MM.1S (cell line): ENCODE measurements at regions not wholly inside any gene's neighbourhood (a gene's known extent, or its start where the extent isn't known, plus 50 kb on each side); places are given as distances from the start of the nearest gene placed in this dataset.

Experiments
- DNase-seq: peaks from one replicate; pipeline ENCODE4 v3.0.0-alpha.2; 2015
- H2AFZ ChIP-seq: fragments of 300-600 bp; sonication (generic); 2 replicates; pipeline ENCODE4 v1.6.0; 2016; ENCODE audit warnings: antibody characterized with exemption, low read length
- H3F3A ChIP-seq: fragments of 300-600 bp; sonication (generic); 2 replicates; pipeline ENCODE4 v1.6.1; 2016; ENCODE audit warnings: mild to moderate bottlenecking, antibody characterized with exemption, low read length, moderate library complexity, mixed read lengths; ENCODE audit not compliant: insufficient read depth
- H3K27ac ChIP-seq: fragments of 300-600 bp; sonication (generic); 2 replicates; pipeline ENCODE4 v1.5.1; 2016; ENCODE audit warnings: mild to moderate bottlenecking, low read length
- H3K27me3 ChIP-seq: fragments of 300-600 bp; sonication (generic); replicated peaks from 2 replicates; pipeline ENCODE4 v1.6.0; 2016; ENCODE audit warnings: low read length; ENCODE audit not compliant: insufficient read depth
- H3K36me3 ChIP-seq: fragments of 300-600 bp; sonication (generic); replicated peaks from 2 replicates; pipeline ENCODE4 v1.6.1; 2016; ENCODE audit warnings: mild to moderate bottlenecking, low read length, mixed read lengths; ENCODE audit not compliant: insufficient read depth
- H3K4me1 ChIP-seq: fragments of 300-600 bp; sonication (generic); 2 replicates; pipeline ENCODE4 v1.6.1; 2016; ENCODE audit warnings: low read length, mixed read lengths
- H3K4me2 ChIP-seq: fragments of 300-600 bp; sonication (generic); 2 replicates; pipeline ENCODE4 v1.6.0; 2016; ENCODE audit warnings: low read depth, low read length
- H3K4me3 ChIP-seq: fragments of 300-600 bp; sonication (generic); 2 replicates; pipeline ENCODE4 v1.5.1; 2016; ENCODE audit warnings: low read length, mixed read lengths
- H3K79me2 ChIP-seq: fragments of 300-600 bp; sonication (generic); 2 replicates; pipeline ENCODE4 v1.6.1; 2016; ENCODE audit warnings: mixed run types, low read length, mixed read lengths
- H3K9ac ChIP-seq: fragments of 300-600 bp; sonication (generic); 2 replicates; pipeline ENCODE4 v1.6.1; 2016; ENCODE audit warnings: low read length, mixed read lengths
- H3K9me2 ChIP-seq: fragments of 300-600 bp; sonication (generic); replicated peaks from 2 replicates; pipeline ENCODE4 v1.6.1; 2016; ENCODE audit warnings: mild to moderate bottlenecking, low read length, mixed read lengths; ENCODE audit not compliant: insufficient read depth
- H3K9me3 ChIP-seq: fragments of 300-600 bp; sonication (generic); replicated peaks from 2 replicates; pipeline ENCODE4 v1.6.1; 2016; ENCODE audit warnings: mild to moderate bottlenecking, low read length, mixed read lengths; ENCODE audit not compliant: insufficient read depth
- H4K20me1 ChIP-seq: fragments of 300-600 bp; sonication (generic); 2 replicates; pipeline ENCODE4 v1.6.1; 2016; ENCODE audit warnings: mild to moderate bottlenecking, low read length, moderate library complexity, mixed read lengths; ENCODE audit not compliant: insufficient read depth
- CTCF ChIP-seq: fragments of 300-600 bp; sonication (generic); IDR thresholded peaks from 2 replicates; pipeline ENCODE4 v1.5.1; 2016; ENCODE audit warnings: antibody characterized with exemption, low read length, mixed read lengths
- EZH2 ChIP-seq: fragments of 300-600 bp; sonication (generic); optimal IDR thresholded peaks from 2 replicates; pipeline ENCODE3; 2017; ENCODE audit warnings: low read depth, mild to moderate bottlenecking, antibody characterized with exemption, low read length, mixed read lengths
- EZH2phosphoT487 ChIP-seq: fragments of 300-600 bp; sonication (generic); IDR thresholded peaks from 2 replicates; pipeline ENCODE4 v1.6.1; 2018; ENCODE audit warnings: antibody characterized with exemption, low read length

GRCh38 chr4:1510931-1511330 lies 104.7 kb upstream of the NKX1-1 start:
- H3K27me3 ChIP-seq: 0 out of 2 replicates have a peak, but pooled peaks cover 7% of the 10 kb centered on the region

GRCh38 chr4:1509366-1509765 lies 103.1 kb upstream of the NKX1-1 start:
- Histone ChIP-seq H4K20me1 (no peaks in the 10 kb centered on the region), H3K36me3 (no peaks in the 10 kb centered on the region), H3K4me2 (no peak overlapping the region), H2AFZ (no peak overlapping the region), H3K27ac (no peak overlapping the region), H3K9me2 (no peaks in the 10 kb centered on the region), H3K4me3 (no peak overlapping the region), H3K79me2 (no peaks in the 10 kb centered on the region), H3K9me3 (no peaks in the 10 kb centered on the region), H3K27me3 (0 out of 2 replicates have a peak, but pooled peaks cover 7% of the 10 kb centered on the region), H3K4me1 (no peaks in the 10 kb centered on the region), H3K9ac (no peak overlapping the region), H3F3A (no peaks in the 10 kb centered on the region)
- TF ChIP-seq EZH2: no peak
- no peak for TF ChIP-seq EZH2phosphoT487
- no peak for TF ChIP-seq CTCF
- DNase-seq: no peak

More at GRCh38 chr4:1510931-1511330, 104.7 kb upstream of the NKX1-1 start:
- Histone ChIP-seq H3K9me3 (no peaks in the 10 kb centered on the region), H3K9me2 (no peaks in the 10 kb centered on the region), H2AFZ (no peak overlapping the region), H3K9ac (no peak overlapping the region), H3K79me2 (no peaks in the 10 kb centered on the region), H3K36me3 (no peaks in the 10 kb centered on the region), H4K20me1 (no peaks in the 10 kb centered on the region), H3K4me2 (no peak overlapping the region), H3K4me1 (no peaks in the 10 kb centered on the region), H3K27ac (no peak overlapping the region), H3K4me3 (no peak overlapping the region), H3F3A (no peaks in the 10 kb centered on the region)
- no peak for DNase-seq
- TF ChIP-seq EZH2phosphoT487: no peak
- no peak for TF ChIP-seq CTCF
- no peak for TF ChIP-seq EZH2

- no peak overlapping the region for H3K4me3 ChIP-seq
- H2AFZ ChIP-seq: no peak overlapping the region
- H3K27me3 ChIP-seq: 0 out of 2 replicates have a peak, but pooled peaks cover 7% of the 10 kb centered on the region
- no peak for DNase-seq
- H3K9ac ChIP-seq: no peak overlapping the region
- H3K79me2 ChIP-seq: no peaks in the 10 kb centered on the region
- no peak overlapping the region for H3K4me2 ChIP-seq
- no peaks in the 10 kb centered on the region for H3K9me2 ChIP-seq
- no peaks in the 10 kb centered on the region for H3K9me3 ChIP-seq
- H3K36me3 ChIP-seq: no peaks in the 10 kb centered on the region
- no peak overlapping the region for H3K27ac ChIP-seq
- no peaks in the 10 kb centered on the region for H4K20me1 ChIP-seq
- TF ChIP-seq EZH2: no peak
- no peaks in the 10 kb centered on the region for H3K4me1 ChIP-seq
- H3F3A ChIP-seq: no peaks in the 10 kb centered on the region
Observed at GRCh38 chr4:1508161-1509160, 102.2 kb upstream of the NKX1-1 start.
